ENCODE measurements at regions not wholly inside any gene's neighbourhood (a gene's known extent, or its start where the extent isn't known, plus 50 kb on each side); places are given as distances from the start of the nearest gene placed in this dataset.
A peak's percentile ranks its signal among the peaks of the same experiment; 100 is the strongest.

- no peak for DNase-seq (ENCODE audit: low read depth, low spot score)
Measured at GRCh38 chr2:145265244-145265643, 745.3 kb upstream of the ZEB2 start.

GRCh38 chr2:145260674-145261073, 740.8 kb upstream of the ZEB2 start:
- no peak for DNase-seq (ENCODE audit: low read depth, low spot score)

- no peak for DNase-seq (ENCODE audit: low read depth, low spot score)
Measured at GRCh38 chr2:145260081-145260480, 740.2 kb upstream of the ZEB2 start.

GRCh38 chr2:145258903-145259579, 739.1 kb upstream of the ZEB2 start:
- DNase-seq (ENCODE audit: low read depth, low spot score) = no peak

GRCh38 chr2:145257931-145258330, 738.0 kb upstream of the ZEB2 start:
- no peak for DNase-seq (ENCODE audit: low read depth, low spot score)

- no peak for DNase-seq (ENCODE audit: low read depth, low spot score)
Measured at GRCh38 chr2:145256551-145256950, 736.6 kb upstream of the ZEB2 start.

GRCh38 chr2:145254291-145254690, 734.4 kb upstream of the ZEB2 start:
- no peak for DNase-seq (ENCODE audit: low read depth, low spot score)

GRCh38 chr2:145253492-145253891, 733.6 kb upstream of the ZEB2 start:
- DNase-seq (ENCODE audit: low read depth, low spot score) = no peak

GRCh38 chr2:145245268-145245870, 725.5 kb upstream of the ZEB2 start:
- no peak for DNase-seq (ENCODE audit: low read depth, low spot score)

GRCh38 chr2:145235312-145235711, 715.4 kb upstream of the ZEB2 start:
- no peak for DNase-seq (ENCODE audit: low read depth, low spot score)

GRCh38 chr2:145230546-145230945, 710.6 kb upstream of the ZEB2 start:
- no peak for DNase-seq (ENCODE audit: low read depth, low spot score)

GRCh38 chr2:145228506-145228905, 708.6 kb upstream of the ZEB2 start:
- no peak for DNase-seq (ENCODE audit: low read depth, low spot score)

GRCh38 chr2:145226901-145227300, 707.0 kb upstream of the ZEB2 start:
- DNase-seq (ENCODE audit: low read depth, low spot score) = no peak

GRCh38 chr2:145221516-145221915, 701.6 kb upstream of the ZEB2 start:
- no peak for DNase-seq (ENCODE audit: low read depth, low spot score)

- DNase-seq (ENCODE audit: low read depth, low spot score) = no peak
Measured at GRCh38 chr2:145221032-145221431, 701.1 kb upstream of the ZEB2 start.

- DNase-seq (ENCODE audit: low read depth, low spot score) = no peak
Measured at GRCh38 chr2:145220496-145220895, 700.6 kb upstream of the ZEB2 start.

- peak; percentile 90 for DNase-seq (ENCODE audit: low read depth, low spot score)
Measured at GRCh38 chr2:145207884-145208283, 688.0 kb upstream of the ZEB2 start.

GRCh38 chr2:145206496-145207281, 686.8 kb upstream of the ZEB2 start:
- DNase-seq (ENCODE audit: low read depth, low spot score) = no peak

- DNase-seq (ENCODE audit: low read depth, low spot score) = no peak
Measured at GRCh38 chr2:145203891-145204290, 684.0 kb upstream of the ZEB2 start.

GRCh38 chr2:145199827-145200706, 680.1 kb upstream of the ZEB2 start:
- DNase-seq (ENCODE audit: low read depth, low spot score) = no peak

GRCh38 chr2:145199042-145199441, 679.1 kb upstream of the ZEB2 start:
- DNase-seq (ENCODE audit: low read depth, low spot score) = no peak

- DNase-seq (ENCODE audit: low read depth, low spot score) = no peak
Measured at GRCh38 chr2:145198555-145198954, 678.6 kb upstream of the ZEB2 start.
